Inferior parietal cortex (tissue), 1 donor: ENCODE measurements at regions not wholly inside any gene's neighbourhood (a gene's known extent, or its start where the extent isn't known, plus 50 kb on each side); places are given as distances from the start of the nearest gene placed in this dataset.

Source experiments
- DNase-seq: peaks from one replicate; pipeline ENCODE4 v3.0.0-alpha.2; 2016; ENCODE audit errors: extremely low spot score

DNA sequence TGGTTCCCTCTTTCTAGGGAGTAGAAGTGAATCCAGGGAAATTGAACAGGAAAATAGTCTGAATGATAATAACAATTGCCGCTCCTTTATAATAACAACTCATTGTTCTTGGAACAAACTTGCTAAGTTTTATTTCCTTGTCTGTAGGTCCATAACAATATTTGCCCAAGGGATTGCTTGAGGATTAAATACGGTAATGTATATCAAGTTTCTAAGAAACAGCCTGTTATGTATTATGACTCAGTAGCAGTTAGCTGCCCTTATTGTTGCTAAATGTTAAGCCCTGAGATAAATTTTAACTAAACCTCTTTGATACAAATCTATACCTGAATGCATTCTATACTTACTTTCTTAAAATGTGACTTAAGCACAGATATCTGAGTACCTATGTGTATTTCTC, 215.9 kb upstream of the AADAT start:
- DNase-seq: no peak

DNA sequence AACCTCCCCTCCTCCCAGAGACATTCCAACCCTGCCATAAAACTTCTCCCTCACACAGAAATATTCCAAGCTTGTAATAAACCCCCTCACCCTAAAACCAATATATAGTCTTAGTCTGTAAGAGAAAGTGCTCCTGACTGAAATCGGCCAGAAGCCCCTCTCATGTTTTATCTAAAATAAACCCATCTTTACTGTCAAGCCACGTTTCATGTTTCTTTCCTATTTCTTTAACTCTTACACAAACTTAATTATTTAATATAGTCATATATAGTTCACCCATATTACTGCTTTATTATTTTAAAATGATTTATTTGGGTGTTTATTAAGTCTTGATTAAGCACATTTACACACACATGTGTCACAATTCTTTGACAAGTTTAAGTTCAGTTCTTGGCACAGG, 191.3 kb upstream of the AADAT start:
- no peak for DNase-seq

DNA sequence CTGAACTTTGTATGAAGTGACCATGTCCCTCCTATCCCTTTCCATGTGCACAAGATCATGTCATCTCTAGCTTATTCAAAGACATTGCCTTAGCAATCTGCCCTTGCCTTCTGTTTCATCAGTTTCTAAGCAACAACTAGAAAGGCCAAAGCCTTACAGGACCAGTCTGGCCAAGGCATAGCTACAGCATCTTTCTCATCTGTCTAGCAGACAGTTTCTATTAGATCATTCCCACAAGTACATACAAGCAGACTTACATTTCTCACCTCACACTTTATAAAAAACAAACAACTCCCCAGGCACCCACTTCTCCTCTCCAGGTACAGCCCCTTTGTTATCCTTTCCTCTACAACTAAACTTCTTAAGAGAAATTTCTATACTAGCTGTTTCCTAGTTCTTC, 188.7 kb upstream of the AADAT start:
- DNase-seq: no peak

DNA sequence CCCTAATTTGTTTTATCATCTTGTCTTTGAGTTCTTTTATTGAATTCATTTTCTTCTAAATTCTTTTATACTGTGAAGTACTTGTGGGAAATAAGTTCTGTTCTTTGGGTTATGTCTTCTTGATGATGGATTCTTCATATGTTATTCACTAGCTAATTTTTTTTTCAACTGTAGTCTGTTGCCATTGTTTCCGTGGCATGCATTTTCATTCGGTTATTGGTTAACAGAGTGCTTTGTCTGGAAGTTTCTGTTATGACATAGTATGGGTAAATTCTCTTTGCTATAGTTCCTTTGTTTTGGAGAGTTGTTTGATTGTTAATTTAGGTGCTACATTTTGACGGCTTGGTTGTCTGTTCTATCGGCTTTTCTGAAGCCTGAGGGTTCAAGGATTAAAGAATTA, 184.9 kb upstream of the AADAT start:
- DNase-seq: no peak

DNA sequence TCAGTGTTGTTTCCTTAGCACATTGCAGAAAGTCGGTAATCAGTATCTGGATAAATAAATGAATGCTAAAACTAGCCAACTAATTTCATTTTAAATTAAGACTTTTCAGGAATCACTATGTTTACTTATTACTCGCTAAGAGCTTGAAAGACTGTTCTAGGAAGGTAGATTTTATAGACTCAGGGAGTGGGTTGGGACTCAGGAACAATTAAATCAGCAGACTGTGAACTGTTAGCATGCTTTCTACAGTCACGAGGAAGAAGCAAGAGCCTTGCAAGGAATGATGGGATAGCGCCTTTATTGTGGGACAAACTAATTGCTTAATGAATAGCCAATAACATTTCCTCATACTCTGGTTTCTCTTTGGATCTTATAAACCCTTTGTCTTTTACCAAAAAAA, 183.2 kb upstream of the AADAT start:
- no peak for DNase-seq

DNA sequence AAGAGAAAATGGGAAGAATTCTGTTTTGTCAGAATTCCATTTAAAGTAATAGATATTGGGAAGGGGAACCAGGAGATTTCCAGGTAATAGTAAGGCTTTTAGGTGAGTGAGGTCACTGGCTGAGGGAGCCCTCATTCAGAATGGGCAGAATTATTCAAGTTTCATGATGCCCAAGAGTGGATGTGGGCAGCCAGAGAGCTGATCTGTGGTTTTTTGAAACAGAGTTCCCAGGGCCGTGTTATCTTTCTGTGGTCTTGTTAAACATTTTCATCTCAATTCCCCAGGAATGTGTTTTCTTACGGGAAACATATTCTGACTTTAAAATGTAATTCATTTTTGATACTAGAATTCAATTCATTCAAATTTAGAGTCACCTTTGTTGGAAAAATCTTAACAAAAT, 182.0 kb upstream of the AADAT start:
- no peak for DNase-seq

DNA sequence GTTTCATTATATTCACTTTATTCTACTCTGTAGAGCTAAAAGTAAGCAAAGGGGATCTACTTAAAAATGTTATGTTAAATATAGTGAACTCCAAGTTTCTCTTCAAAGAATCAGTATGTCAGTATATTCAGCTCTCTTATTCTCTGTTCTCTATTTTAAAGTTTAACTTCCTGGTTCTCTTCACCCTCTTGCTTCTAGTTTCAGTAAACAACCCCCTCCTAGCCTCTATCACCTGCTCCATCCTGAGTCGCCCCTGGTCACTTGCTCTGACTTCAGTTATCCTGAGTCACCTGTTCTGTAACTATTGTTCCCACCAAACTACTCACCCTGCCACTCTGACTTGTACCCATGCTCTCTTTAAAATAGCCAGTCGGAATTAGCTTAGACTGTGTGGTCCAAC, 180.9 kb upstream of the AADAT start:
- no peak for DNase-seq

DNA sequence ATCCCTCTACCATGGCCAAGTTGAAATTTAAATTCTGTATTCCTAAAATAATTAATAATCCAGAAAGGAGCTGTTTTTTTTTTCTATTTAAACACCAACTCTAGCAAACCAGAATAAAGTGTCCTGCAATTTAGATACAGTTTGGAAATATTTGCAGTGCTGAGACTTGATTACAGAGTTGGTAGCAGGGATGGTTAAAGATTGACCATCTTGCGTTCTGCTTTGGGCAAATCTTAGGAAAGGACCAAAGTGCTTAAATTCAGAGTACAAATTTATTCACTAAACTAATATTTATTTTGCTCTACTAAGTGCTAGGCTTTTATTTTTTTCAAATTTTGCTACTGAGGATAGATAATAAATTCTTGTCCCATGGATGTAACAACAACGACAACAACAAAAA, 180.2 kb upstream of the AADAT start:
- no peak for DNase-seq

DNA sequence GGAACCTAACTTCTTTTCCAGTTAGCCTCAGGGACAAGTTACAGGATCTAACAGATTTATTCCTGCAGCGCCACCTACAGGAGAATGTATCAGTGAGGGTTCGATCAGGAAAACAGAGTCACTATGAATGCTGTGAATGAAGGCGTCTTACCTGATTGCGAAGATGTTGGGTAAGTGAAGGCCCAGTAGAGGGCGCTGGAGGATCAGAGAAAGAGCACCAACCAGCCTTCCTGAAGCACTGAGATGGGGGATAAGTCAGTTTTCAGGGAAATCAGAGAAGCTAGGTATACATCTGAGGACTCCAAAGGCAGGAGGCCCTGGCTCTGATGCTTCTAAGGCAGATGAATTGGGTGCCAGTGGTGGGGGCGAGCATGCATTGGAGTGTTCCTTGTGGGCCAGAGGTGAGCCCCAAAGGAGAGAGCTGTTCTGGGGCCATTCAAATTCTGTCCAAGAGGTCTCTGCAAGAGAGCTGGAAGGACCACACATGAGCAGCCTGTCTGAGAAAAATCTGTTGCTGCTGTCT, 169.9 kb upstream of the AADAT start:
- peak; percentile 91 for DNase-seq

DNA sequence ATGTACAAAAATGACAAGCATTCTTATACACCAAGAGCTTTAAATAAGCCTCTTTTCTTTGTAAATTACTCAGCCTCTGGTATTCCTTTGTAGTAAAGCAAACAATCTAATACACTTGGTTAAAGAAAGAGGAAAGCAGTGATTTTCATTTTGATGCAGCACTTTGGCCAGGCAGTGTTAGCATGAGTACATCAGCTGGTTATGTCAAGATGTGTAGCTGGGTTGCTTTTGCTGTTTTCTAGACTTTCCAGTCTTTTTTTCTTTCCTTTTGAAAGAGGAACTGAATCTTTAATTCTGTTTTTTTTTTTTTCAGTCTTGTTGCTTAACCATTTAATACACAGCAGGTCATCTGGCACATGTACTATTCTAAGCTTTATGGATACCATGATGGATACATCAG, 167.1 kb upstream of the AADAT start:
- DNase-seq: no peak

DNA sequence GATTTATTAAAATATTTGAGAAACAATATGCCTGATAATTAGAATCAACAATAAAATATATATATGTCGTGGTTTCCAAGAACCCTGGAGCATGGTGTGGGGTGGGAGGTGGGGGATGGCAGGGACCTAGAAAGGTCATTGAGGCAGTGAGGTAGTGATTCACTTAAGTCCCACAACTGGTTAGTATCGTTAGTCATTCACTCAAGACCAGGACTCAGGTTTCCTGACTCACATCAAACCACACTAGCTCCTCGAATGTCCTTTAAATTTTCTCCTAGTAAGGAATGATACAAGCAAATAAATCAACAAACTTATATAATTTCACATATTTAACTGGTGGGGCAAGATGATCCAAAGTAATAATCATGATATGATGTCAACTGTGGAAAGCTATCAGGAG, 158.8 kb upstream of the AADAT start:
- no peak for DNase-seq

DNA sequence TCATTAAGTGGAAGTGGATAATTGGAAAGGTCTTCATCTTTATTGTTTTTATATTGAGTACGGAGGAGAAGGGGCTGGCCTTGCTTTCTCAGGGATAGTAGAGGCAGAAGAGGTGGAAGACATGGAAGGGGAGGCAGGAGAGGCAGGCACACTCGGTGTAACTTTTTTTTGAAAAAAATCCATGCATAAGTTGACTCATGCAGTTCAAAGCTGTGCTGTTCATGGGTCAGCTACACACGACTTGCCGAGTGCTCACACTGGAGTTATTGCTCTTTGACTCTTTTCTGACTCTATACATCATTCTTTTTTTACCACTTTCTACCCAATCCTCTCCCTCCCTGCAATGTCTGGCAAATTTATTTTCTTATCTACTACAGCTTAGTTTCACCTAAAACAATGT, 158.3 kb upstream of the AADAT start:
- no peak for DNase-seq

DNA sequence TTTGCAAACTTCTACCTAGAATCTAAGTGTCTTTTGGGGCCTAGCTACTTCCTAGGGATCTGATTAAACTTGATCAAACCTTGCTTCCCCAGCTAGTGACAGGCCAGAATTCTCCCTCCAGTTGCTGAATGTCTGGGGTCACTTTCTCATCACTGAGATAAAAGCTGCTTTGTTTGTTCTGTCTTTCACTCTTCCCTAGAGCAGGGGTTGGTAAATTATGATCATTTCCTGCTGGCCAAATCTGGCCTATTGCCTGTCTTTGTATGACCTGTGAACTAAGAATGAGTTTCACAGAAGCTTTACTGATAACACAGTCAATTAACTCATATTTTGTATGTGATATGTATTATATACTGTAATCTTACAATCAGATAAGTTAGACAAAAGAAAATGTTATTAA, 157.8 kb upstream of the AADAT start:
- no peak for DNase-seq

DNA sequence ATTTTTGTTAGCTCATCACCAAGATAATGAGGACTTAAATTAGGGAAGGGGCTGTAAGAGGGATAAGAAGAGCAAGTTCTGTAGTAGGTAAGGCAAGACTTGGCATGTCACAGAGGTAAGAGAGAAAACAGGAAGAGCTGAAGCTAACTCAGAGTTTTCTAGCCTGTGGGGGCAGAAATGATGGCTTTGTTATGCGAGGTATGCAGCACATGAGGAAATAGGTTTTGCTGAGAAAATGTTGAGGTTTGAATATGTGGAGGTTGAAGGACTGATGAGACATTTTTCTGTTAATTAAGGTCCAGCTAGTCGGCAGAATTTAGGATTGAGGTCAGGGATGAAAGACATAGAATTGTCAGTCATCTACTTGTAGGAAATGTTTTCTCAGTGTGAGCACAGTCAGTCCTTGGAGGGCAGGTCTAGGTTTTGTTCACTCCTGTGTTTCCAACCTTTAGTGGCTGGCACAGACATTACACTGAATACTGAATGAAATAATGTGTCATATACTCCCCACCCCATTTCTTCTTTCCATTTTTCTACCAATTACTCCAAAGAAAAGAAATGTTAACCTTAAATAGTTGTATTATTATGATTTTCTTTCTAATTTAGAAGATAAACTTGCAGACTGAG, 154.0 kb upstream of the AADAT start:
- no peak for DNase-seq

DNA sequence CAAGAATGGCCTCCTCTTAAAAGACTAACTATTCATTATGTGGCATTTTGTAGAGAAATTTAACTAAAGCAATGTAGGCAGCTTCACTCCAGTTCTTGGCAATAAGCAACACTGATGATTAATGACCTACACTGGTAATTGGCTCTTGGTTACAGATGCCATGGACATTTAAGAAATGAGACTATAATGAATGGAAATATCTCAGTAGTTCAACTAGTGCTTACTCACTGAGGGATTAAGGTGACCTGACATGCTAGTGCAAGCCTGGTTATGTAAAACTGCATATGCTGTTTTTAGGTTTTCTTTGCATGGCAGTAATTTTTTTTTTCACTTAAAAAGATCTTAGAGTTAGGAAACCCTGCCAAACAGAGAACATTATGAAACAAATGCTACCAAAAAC, 152.7 kb upstream of the AADAT start:
- DNase-seq: peak; percentile 48

DNA sequence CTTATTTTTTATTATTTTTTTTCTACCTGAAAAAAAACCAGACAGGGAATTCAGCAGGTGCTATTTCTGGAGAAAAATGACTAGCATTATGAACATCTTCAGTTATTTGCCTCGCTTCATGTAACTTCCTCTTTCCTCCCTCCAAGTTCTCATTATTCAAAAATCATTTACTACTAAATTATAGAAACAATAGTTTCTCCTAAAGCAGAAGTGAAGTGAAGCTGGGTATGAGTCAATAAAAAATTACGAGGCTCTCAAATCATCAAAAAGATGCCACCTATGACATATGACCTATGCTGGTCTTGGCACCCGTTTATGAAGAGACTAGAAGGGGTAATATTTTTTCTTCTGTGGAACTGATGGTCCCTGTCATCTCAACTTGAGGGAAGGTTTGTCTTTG, 145.0 kb upstream of the AADAT start:
- DNase-seq: no peak

DNA sequence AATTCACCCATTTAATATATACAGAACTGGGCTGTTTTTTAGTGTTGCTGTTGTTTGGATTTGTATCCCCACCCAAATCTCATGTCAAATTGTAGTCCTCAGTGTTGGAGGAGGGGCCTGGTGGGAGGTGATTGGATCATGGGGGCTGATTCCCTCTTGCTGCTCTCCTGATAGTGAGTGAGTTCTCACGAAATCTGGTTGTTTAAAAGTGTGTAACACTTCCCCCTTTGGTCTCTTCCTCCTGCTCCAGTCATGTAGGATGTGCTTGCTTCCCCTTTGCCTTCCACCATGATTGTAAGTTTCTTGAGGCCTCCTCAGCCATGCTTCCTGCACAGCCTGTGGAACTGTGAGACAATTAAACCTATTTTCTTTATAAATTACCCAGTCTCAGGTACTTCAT, 141.6 kb upstream of the AADAT start:
- DNase-seq: no peak

DNA sequence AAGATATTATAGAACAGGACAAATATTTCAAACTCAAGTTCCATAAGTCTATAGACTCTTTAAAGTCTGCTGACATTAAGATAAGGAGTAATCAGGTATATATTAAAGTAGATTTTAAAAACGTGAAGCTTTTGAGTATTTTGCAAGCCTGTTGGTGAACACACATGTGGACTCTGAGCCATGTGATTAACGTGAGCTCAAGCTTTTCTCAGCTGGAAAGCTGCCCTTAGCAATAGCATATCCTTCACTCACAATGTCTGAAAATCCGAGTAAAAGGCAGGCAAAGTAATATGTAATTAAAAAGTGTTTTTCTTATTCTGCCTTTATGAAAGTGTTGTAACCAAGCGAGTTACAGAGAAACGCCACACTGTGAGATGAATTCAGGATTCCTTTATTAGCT, 140.5 kb upstream of the AADAT start:
- DNase-seq: no peak

DNA sequence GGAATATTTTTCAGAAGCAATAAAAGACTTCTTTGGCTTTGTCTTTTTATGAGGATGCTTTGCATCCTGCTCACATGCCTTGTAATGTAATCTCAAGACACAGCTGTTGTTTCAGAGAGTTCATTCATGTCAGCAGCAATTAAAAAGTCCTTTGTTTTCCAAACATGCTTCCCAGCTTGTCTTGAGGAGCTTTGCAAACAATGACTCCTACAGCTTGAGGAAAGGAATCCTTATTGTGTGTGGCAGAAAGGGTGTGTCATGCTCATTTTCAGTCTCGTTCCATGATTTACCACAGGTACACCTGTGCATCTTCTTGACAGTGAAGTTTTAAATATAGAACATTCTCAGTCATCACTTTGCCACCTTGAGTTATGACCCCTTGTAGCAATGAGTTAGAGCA, 139.2 kb upstream of the AADAT start:
- no peak for DNase-seq

DNA sequence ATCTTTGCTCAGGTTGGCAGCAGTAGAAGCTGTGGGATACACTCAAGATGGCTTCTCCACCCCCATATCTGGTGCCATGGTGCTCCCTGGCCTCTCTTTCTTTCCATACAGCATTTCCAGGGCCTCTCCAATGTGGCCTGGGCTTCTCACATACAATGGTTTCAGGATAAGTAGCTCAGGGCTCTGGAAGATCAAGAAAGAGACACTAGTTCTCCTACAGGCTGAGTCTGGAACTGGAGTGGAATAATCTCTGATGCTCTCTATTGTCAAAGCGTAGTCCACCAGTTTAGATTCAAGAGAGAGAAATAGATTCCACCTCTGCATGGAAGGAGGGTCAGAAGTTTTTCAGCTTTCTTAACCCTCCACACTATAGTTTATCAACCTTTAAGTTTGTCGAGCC, 138.2 kb upstream of the AADAT start:
- no peak for DNase-seq

DNA sequence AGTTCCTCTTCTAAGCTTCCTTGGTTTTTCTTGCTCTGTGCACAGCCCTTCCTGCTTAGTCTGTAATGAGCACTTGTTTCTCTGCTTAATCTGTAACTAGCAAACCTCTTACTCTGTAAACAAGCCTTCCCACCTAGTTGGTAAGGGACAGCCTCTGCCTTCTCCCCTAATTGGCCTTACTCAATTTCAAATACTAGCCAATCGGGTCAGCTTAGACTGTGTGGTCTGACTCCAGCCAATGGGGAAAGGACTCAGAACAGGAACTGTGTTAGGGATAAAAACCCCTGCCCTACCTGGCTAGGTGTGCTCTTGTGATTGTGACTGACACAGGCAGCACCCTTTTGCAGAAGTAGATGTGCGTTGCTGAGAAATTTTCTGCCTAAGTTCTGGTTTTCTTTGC, 136.5 kb upstream of the AADAT start:
- no peak for DNase-seq

DNA sequence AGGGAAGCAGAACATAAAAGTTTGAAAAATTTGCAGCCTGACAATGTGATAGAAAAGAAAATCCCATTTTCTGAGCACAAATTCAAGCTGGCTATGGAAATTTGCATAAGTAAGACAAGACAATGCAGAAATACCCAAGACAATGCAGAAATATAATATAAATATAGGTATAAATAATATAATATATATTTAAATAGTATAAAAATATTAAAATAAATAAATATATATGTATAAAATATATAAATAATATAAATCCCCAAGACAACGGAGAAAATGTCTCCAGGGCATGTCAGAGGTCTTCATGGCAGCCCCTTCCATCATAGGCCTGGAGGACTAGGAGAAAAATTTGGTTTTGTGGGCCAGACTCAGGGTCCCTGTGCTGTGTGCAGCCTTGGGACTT, 125.0 kb upstream of the AADAT start:
- DNase-seq: no peak

DNA sequence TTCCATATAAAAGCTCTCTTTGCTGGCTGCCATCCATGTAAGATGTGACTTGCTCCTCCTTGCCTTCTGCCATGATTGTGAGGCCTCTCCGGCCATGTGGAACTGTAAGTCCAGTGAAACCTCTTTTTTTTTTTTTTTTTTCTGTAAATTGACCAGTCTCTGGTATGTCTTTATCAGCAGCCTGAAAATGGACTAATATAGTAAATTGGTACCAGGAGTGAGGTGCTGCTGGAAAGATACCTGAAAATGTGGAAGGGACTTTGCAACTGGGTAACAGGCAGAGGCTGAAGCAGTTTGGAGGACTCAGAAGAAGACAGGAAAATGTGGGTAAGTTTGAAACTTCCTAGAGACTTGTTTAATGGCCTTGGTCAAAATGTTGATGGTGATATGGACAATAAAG, 124.3 kb upstream of the AADAT start:
- DNase-seq: no peak

DNA sequence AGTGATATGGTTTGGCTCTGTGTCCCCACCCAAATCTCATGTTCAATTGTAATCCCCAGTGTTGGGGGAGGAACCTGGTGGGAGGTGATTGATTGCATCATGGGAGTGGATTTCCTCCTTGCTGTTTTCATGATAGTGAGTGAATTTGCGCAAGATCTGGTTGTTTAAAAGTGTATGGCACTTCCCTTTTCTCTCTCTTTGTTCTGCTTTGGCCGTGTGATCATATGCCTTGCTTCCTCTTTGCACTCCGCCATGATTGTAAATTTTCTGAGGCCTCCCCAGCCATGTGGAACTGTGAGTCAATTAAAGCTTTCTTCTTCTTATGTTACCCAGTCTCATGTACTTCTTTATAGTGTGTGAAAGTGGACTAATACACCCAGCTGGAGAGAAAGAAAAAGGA, 113.0 kb upstream of the AADAT start:
- no peak for DNase-seq

DNA sequence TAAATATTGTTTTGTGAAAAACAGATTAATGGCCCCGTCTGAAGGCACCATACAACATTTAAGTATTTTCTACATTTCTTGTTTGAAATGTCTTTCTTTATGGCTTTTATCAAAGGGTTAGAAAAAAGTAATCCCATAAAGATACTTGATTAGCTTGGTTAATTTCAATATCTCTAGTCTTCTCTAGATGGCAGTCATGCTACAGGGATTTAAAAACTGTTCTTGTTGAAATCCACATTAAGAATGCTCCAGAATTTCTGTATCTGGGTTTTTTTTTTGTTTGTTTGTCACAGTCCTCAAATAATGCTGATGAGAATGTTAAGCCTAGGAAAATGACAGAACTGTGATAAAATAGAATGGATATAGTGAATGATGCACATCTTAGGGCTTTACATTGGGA, 109.0 kb upstream of the AADAT start:
- DNase-seq: peak; percentile 33
